ENCODE measurements at regions not wholly inside any gene's neighbourhood (a gene's known extent, or its start where the extent isn't known, plus 50 kb on each side); places are given as distances from the start of the nearest gene placed in this dataset.

- H3K9me3 ChIP-seq (replicated peaks in 1 of 2; ENCODE audit: control insufficient read depth in 1 of 2, insufficient read depth in 1 of 2, low read length in 2 of 2): no peaks in the 10 kb centered on the region
- TF ChIP-seq CTCF (IDR thresholded peaks at IDR 0.05): no peak
- H4K20me1 ChIP-seq (ENCODE audit: insufficient read depth, low read length): no peaks in the 10 kb centered on the region
- no peaks in the 10 kb centered on the region for H3K36me3 Mint-ChIP-seq
- no peaks in the 10 kb centered on the region for H3K27me3 ChIP-seq (ENCODE audit: control insufficient read depth in 2 of 2, insufficient read depth in 2 of 2, low read length in 2 of 2)
- peaks cover 0 to 9% (median 5%) of the 10 kb centered on the region in 7 donors for H3K9me3 Mint-ChIP-seq
- H3K4me2 ChIP-seq (replicated peaks; ENCODE audit: extremely low read depth, low read length, poor library complexity, severe bottlenecking): no peak overlapping the region
- no peak overlapping the region for H3K27ac ChIP-seq (ENCODE audit: low read depth in 1 of 2, low read length in 2 of 2)
- H3K4me1 Mint-ChIP-seq: peaks cover 4% of the 10 kb centered on the region
- no CpG with 5 or more reads among the region's 3 CpGs for WGBS (ENCODE audit: insufficient coverage)
- intact Hi-C loops (cut with micrococcal nuclease): no loop called here
- H3K36me3 ChIP-seq (replicated peaks in 1 of 2; ENCODE audit: control insufficient read depth in 1 of 2, insufficient read depth in 2 of 2, low read length in 2 of 2): no peaks in the 10 kb centered on the region
- H3K27me3 Mint-ChIP-seq (ENCODE audit: low read depth in 3 of 3): peaks cover 0 to 8% (median 2%) of the 10 kb centered on the region in 3 donors
- no peak overlapping the region for H3K4me3 Mint-ChIP-seq
- H2AFZ ChIP-seq (ENCODE audit: insufficient read depth, low read depth, low read length, poor library complexity, severe bottlenecking): no peak overlapping the region
- no peak for DNase-seq
- no peak overlapping the region for H3K9ac ChIP-seq (ENCODE audit: insufficient read depth, low read length, poor library complexity, severe bottlenecking)
- no peak overlapping the region for H3K27ac Mint-ChIP-seq
- H3K4me1 ChIP-seq (ENCODE audit: control insufficient read depth in 1 of 2, insufficient read depth in 2 of 2, low read length in 2 of 2): no peaks in the 10 kb centered on the region
- no peak overlapping the region for H3K4me3 ChIP-seq (replicated peaks in 1 of 3; ENCODE audit: low read depth in 2 of 3, low read length in 3 of 3)
- H3K79me2 ChIP-seq (ENCODE audit: insufficient read depth, low read length): no peaks in the 10 kb centered on the region
Measured at GRCh38 chr2:161031511-161031910, 128.7 kb upstream of the TANK start.

- DNase-seq: no peak
- Histone ChIP-seq H3K4me2 (replicated peaks; ENCODE audit: extremely low read depth, low read length, poor library complexity, severe bottlenecking) (no peak overlapping the region), H3K9ac (ENCODE audit: insufficient read depth, low read length, poor library complexity, severe bottlenecking) (no peak overlapping the region), H3K27me3 (ENCODE audit: control insufficient read depth in 2 of 2, insufficient read depth in 2 of 2, low read length in 2 of 2) (no peaks in the 10 kb centered on the region), H4K20me1 (ENCODE audit: insufficient read depth, low read length) (no peaks in the 10 kb centered on the region), H3K4me1 (ENCODE audit: control insufficient read depth in 1 of 2, insufficient read depth in 2 of 2, low read length in 2 of 2) (no peaks in the 10 kb centered on the region), H3K4me3 (replicated peaks in 1 of 3; ENCODE audit: low read depth in 2 of 3, low read length in 3 of 3) (no peak overlapping the region), H2AFZ (ENCODE audit: insufficient read depth, low read depth, low read length, poor library complexity, severe bottlenecking) (no peak overlapping the region), H3K9me3 (replicated peaks in 1 of 2; ENCODE audit: control insufficient read depth in 1 of 2, insufficient read depth in 1 of 2, low read length in 2 of 2) (no peaks in the 10 kb centered on the region), H3K27ac (ENCODE audit: low read depth in 1 of 2, low read length in 2 of 2) (no peak overlapping the region), H3K79me2 (ENCODE audit: insufficient read depth, low read length) (no peaks in the 10 kb centered on the region), H3K36me3 (replicated peaks in 1 of 2; ENCODE audit: control insufficient read depth in 1 of 2, insufficient read depth in 2 of 2, low read length in 2 of 2) (no peaks in the 10 kb centered on the region)
- Mint-ChIP-seq H3K27ac (no peak overlapping the region), H3K36me3 (no peaks in the 10 kb centered on the region), H3K9me3 (peaks cover 0 to 9% (median 3%) of the 10 kb centered on the region in 7 donors), H3K4me1 (no peaks in the 10 kb centered on the region), H3K4me3 (no peak overlapping the region), H3K27me3 (ENCODE audit: low read depth in 3 of 3) (peaks cover 0 to 6% (median 2%) of the 10 kb centered on the region in 3 donors)
- intact Hi-C loops (cut with micrococcal nuclease): no loop called here
- WGBS (ENCODE audit: insufficient coverage): 95% methylated on average over 6 of the region's 7 CpGs
- no peak for TF ChIP-seq CTCF (IDR thresholded peaks at IDR 0.05)
Measured at GRCh38 chr2:161032635-161033034, 127.6 kb upstream of the TANK start.

All from CD14-positive monocyte (primary cell).